Iris pigment epithelial cell (primary cell): ENCODE measurements at regions not wholly inside any gene's neighbourhood (a gene's known extent, or its start where the extent isn't known, plus 50 kb on each side); places are given as distances from the start of the nearest gene placed in this dataset.

ENCODE experiments used
- DNase-seq: peaks from one replicate; pipeline ENCODE4 v3.0.0-alpha.2; 2011; ENCODE audit warnings: low read depth

GRCh38 chr13:39233519-39233918, 195.3 kb downstream of the NHLRC3 start:
- no peak for DNase-seq

DNA sequence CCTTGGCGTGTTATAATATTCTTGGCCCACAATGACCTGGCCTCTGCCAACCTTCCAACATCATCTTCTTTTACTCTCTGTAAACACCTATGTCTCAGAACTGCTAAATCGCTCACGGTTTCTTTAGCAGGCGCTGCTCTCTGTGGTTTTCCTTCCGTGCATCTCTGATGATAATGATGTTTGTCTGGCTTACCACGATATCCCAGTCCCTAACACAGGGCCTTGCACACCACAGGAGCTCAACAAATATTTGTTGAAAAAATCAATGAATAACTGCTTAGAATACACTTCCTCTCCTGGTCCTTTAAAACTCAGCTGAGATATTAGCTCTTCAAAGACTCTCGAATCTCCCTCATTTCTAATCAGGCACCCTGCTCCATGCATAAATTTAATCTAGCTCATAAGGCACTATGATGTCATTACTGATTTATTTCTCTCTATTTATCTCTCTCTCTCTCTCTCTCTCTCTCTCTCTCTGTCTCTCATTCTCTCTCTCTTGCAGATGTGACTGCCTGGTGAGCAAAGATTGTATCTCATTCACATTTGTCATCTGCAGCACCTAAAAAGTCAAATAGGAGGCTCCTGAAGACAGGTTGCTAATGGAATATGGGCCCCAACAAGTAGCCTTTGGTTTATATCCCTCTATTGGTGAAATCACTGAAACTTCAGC, 206.4 kb downstream of the NHLRC3 start:
- no peak for DNase-seq

- DNase-seq, result no peak
Measured at GRCh38 chr13:39245688-39246087, 207.4 kb downstream of the NHLRC3 start.

DNA sequence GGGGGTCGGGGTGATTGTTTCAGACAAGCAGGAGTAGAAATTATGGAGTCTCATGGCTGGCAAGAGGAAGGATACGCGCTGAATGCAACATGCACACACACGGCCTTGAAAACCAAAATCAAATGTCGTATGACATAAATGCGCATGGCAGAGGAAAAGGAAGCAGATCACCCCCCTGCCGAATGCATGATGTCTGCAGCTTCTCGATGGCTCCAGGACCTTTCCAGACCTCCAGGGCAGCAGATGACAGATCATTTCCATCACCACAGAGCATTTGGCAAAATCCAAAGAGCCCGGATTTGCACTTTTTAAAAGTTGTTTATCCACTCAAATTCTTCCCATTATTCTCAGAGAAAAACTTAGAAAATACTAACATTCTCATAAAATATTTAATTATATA, 211.7 kb downstream of the NHLRC3 start:
- DNase-seq, result no peak

DNA sequence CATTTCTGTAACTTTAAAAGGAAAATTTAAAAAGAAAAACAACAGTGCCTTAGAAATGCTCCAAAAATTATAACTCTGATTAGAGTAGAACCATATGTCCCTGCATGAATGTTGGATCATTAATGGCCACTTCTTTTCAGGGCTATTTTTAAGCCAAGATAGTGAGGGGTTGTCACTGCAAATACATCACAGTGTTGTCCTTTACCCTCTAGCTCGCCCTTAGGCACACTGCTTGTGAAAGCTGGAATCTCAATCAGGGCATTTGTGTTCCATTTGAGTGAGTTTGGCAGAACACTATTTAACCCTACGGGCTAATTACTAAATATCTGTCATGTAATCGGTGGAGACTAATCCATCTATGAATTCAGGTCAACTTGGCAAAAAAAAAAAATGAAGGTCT, 212.2 kb downstream of the NHLRC3 start:
- DNase-seq, result no peak

DNA sequence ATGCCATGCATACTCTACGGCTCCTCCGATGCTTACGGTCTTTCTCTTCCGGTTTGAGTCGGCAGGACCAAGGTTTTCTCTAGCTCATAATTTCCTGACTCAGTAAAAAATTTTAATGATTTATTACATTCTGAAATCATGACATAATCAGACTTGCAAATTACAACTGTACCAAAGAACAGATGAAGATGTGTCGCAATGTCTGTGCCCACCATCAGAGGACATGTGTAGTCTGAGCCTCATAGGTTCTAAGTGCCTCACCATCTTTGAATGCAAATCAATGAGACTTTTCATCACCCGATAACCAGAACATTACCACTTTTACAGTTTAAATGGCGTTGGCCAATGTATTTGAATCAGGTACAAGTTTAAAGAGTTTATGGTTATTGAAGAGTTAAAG, 213.1 kb downstream of the NHLRC3 start:
- no peak for DNase-seq

DNA sequence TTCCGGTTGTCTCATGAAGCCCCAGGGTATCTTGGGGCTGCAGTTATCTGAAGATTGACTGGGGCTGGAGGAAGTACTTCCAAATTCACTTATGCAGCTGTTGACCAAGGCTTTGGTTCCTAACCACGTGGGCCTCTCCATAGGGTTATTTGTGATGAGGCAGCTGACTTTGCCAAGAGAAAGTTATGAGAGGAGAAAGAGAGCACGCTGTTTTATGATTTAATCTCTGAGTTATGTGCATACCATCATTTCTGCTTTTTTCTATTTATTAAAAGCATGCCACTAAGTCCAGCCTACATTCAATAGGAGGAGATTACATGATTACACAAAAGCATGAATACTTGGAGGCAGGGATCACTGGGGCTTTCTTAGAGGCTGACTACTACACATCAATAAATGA, 215.5 kb downstream of the NHLRC3 start:
- DNase-seq, result peak; percentile 83

DNA sequence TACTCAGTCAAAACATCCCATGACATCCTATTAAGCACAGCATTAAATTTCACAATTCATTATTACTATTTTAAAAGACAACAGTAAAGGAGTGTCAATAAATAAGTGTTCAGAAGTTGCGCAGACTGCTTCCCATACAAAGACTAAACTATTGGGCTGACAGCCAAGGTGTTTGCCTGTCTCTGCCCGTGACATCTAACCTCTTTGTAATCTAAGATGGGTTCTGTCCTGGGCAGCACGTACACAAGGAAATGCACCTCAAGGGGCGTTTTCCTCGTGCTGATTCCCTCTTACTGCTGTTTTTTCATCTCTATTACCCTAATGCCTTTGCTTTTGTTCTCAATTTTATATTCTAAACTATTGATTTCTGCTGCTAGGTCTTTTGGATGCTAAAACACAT, 216.3 kb downstream of the NHLRC3 start:
- no peak for DNase-seq

- DNase-seq, result no peak
Measured at GRCh38 chr13:39257642-39258041, 219.4 kb downstream of the NHLRC3 start.

GRCh38 chr13:39259371-39260140, 221.3 kb downstream of the NHLRC3 start:
- DNase-seq, result peak; percentile 21

DNA sequence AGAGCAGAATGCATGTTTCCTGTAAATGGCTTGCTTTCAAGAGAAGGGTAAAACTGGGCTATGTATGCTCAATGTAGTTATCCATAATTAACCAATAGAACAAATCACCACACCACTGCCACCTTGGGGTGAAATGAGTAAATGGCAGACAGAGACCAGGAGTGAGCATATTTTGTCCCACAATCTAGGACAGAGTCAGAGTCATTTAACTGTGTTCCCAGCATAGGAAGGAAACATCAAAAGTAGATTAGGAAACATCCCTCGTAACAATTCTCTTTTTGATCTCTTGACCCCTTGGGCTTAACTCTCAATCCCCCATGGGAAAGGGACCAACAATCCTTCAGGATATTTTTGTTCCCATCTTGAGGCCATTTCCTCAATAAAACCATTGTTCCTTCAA, 224.8 kb downstream of the NHLRC3 start:
- DNase-seq, result peak; percentile 31

DNA sequence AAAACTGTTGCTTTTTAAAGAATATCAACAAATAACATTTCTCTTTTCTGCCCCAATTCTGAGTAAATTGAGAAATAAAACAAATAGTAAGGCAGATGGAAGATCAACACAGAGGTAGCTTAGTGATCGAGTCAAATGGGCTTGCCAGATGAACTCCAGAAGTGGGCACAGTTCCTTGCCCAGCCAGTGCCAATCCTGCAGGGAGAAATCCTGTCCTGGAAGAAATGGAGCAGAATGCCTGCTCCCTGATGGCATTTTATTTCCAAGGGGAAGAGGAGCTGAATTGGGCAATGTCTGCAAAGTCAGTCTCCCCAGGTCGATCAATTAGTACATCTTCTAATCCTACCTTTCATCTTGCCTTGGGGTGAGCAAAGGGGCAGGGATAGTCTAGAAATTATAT, 225.3 kb downstream of the NHLRC3 start:
- DNase-seq, result no peak

- DNase-seq, result peak; percentile 9
Measured at GRCh38 chr13:39266426-39266825, 228.2 kb downstream of the NHLRC3 start.

DNA sequence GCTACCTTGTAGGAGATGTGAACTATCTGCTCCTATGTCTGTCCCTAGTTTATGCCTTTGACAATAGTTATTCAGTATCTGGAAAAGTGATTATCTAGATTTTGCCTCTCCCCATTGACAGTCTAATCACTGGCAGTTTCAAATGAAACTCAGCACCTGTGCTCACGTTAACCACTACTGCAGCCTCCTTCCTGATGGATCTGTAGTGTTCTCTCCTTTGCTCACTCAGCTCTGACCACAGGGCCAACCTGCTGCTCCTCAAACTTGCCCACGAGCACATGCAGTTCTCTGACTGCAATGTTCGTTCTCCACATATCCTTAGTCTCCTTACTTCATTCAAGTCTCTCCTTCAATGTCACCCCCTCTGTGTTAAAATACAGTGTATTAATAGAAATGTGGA, 230.1 kb downstream of the NHLRC3 start:
- DNase-seq, result no peak

GRCh38 chr13:39269004-39269403, 230.7 kb downstream of the NHLRC3 start:
- DNase-seq, result no peak

- DNase-seq, result peak; percentile 19
Measured at GRCh38 chr13:39269411-39269810, 231.2 kb downstream of the NHLRC3 start.

DNA sequence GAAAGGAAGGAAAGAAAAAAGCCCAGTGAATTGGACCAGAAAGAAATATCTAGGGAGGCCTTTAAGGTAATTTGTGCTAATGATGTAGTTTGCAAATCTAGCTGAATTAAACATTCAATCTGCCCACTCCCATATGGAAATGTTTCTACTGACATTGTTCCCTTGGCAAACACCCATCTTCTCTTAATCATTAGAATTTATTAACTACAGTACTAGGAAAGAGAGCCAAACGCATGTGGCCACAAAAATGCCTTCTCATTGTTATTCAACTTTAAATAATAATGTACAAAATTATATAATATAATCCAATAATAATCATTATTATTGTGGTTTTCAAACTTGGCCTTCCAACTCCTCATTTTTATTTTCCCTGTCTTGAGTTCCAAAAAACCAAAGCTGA, 234.7 kb downstream of the NHLRC3 start:
- DNase-seq, result no peak

DNA sequence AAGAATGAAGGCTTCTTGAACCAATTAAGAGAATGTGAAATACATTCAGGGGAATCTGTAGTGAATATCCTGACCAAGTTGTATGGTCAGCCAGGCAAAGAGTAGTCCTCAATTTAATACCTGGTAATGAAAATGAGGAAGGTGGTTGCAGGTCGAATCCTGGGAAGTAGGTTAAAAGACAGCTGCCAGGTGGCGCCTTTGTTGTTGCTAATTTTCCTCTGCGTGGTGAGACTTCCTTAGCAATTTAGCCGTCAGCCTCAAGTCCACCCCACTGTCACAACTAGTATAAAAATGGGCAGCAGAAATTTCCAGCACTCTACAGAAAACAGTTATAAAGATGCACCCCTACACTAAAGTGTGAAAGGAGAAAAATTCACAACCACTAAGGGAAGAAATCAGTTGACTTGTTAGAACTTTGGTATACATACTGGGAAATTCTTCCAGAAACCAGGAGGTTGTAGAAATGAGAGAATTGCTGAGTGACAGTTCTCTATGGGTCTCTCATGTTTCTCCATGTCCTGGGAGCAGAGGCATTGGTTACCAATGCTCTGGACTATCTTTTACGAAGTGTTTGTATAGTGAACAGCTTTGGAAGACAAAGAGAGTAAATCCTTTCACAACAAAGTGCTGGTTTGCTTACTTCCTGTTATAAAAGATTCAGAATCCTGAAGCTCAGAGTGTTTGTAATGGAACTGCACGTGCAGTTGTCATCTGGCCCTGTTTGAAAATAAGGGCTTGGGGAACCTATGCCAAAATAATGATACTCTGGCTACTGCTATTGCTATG, 235.9 kb downstream of the NHLRC3 start:
- no peak for DNase-seq

- no peak for DNase-seq
Measured at GRCh38 chr13:39274739-39275325, 236.6 kb downstream of the NHLRC3 start.

GRCh38 chr13:39279077-39279476, 240.8 kb downstream of the NHLRC3 start:
- DNase-seq, result no peak

DNA sequence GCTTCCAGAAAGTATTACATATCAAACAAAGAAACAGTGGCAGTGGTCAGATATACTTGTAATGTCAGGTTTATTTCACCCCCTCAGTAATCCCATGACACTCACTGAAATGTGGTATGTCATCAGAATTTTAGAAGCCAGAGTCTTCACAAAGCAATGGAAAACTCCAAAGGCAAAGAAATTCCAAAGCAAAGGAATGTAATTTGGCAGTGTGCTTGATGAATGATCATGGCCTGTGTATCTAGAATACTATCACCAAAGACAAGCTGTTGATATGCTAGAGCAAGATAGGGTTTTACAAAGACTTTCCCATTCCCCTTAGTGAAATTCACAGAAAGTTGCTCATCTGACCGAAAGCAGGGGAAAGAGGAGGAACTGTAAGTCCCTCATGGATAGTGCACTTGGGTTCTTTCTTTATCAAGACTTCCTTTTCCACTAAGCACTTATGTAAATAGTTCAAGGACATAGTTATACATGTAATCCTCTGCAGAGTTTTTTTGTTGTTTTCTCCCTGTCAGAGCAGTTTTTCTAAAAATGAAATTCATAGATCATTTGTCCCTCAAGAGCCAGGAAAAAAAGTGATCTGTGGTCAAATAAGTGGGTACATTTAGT, 243.4 kb downstream of the NHLRC3 start:
- no peak for DNase-seq

DNA sequence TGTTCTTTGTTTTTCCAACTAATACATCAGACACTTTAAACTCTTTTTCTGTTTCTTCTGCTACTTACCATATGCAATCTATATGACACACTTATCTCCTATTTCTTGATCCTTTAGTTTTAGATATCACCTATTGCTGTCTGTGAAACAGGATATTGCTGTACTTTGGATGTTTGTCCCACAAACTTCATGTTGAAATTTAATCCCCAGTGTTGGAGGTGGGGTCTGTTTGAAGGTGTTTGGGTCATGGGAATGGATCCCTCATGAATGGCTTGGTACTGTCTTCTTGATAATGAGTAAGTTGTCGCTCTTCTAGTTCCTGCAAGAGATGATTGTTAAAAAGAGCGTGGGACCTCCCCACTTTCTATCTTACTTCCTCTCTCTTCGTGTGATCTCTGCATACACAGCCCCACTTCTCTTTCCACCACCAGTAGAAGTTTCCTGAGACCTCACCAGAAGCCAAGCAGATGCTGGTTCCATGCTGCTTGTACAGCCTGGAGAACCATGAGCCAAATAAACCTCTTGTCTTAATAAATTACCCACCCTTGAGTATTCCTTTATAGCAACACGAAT, 244.2 kb downstream of the NHLRC3 start:
- DNase-seq, result no peak
